Kidney (tissue), 13 donors: ENCODE measurements at regions not wholly inside any gene's neighbourhood (a gene's known extent, or its start where the extent isn't known, plus 50 kb on each side); places are given as distances from the start of the nearest gene placed in this dataset.

Experiments used
- DNase-seq, 5 donors: peaks; one replicate each; pipeline ENCODE4 v3.0.0-alpha.2; 2013 to 2020
- FAIRE-seq: peaks from 2 replicates; lab custom pipeline; 2012; peaks lifted over from hg19 to GRCh38; lab: Jason Lieb, UNC
- H3K27ac ChIP-seq, 2 donors: one replicate each; pipeline ENCODE4 v1.7.0; 2013; ENCODE audit warnings: low read depth in 2 of 2, low read length in 2 of 2, inconsistent platforms in 1 of 2
- H3K27me3 ChIP-seq: one replicate; pipeline ENCODE4 v1.7.1; 2013; ENCODE audit warnings: low read length, inconsistent platforms; ENCODE audit not compliant: control insufficient read depth, insufficient read depth
- H3K36me3 ChIP-seq, 3 donors: one replicate each; pipeline versions ENCODE4 v1.7.0 to v1.7.1; 2013; ENCODE audit warnings: low read length in 3 of 3, control low read depth in 1 of 3, inconsistent platforms in 1 of 3; ENCODE audit not compliant: insufficient read depth in 3 of 3, control insufficient read depth in 2 of 3
- H3K4me1 ChIP-seq, 3 donors: one replicate each; pipeline versions ENCODE4 v1.7.0 to v1.7.1; 2013; ENCODE audit warnings: low read length in 3 of 3, inconsistent platforms in 1 of 3, low read depth in 1 of 3; ENCODE audit not compliant: control insufficient read depth in 2 of 3, insufficient read depth in 2 of 3
- H3K4me3 ChIP-seq, 3 donors: one replicate each; pipeline versions ENCODE4 v1.7.0 to v1.8.1; 2013; ENCODE audit warnings: low read length in 3 of 3, control low read depth in 1 of 3, inconsistent platforms in 1 of 3
- H3K9ac ChIP-seq, 3 donors: one replicate each; pipeline versions ENCODE4 v1.7.0 to v1.7.1; 2013; ENCODE audit warnings: low read length in 3 of 3, control low read depth in 1 of 3, inconsistent platforms in 1 of 3
- H3K9me3 ChIP-seq, 3 donors: one replicate each; pipeline versions ENCODE4 v1.7.0 to v1.7.1; 2013; ENCODE audit warnings: low read length in 3 of 3, control low read depth in 1 of 3, inconsistent platforms in 1 of 3; ENCODE audit not compliant: control insufficient read depth in 2 of 3, insufficient read depth in 1 of 3
- CTCF ChIP-seq: IDR thresholded peaks from 3 replicates; pipeline ENCODE4 v1.5.1; 2012; ENCODE audit warnings: mild to moderate bottlenecking, moderate library complexity, borderline replicate concordance; ENCODE audit not compliant: insufficient read depth; ENCODE audit errors: extremely low read depth
- intact Hi-C: fragments of 100-400 bp; cut with DNase I; formaldehyde crosslinking; loops from one replicate; pipeline ENCODE4 v1.11.1; 2022
- donor health status: control.
- donor health status: control.
- donor health status: control.
- donor health status: control.
- donor health status: control.
- donor health status: DM: yes; HTN: yes; CAD: no.
- donor health status: Normal renal cell carcinoma (clear cell type).

GRCh38 chr16:79920685-79921084 is 320.1 kb upstream of the MAF start:
- H3K4me3 ChIP-seq, result no peak overlapping the region
- H3K27me3 ChIP-seq, result no peaks in the 10 kb centered on the region
- no peak for DNase-seq
- no peak for FAIRE-seq
- no peak overlapping the region for H3K27ac ChIP-seq
- no peaks in the 10 kb centered on the region for H3K9me3 ChIP-seq
- intact Hi-C loops, result no loop called here
- H3K36me3 ChIP-seq, result no peaks in the 10 kb centered on the region
- no peak overlapping the region for H3K9ac ChIP-seq
- no peak for TF ChIP-seq CTCF
- H3K4me1 ChIP-seq, result peaks cover 0 to 6% (median 0%) of the 10 kb centered on the region in 3 donors

GRCh38 chr16:79918916-79919315 is 318.4 kb upstream of the MAF start:
- Histone ChIP-seq H3K4me1 (peaks cover 0 to 6% (median 0%) of the 10 kb centered on the region in 3 donors), H3K36me3 (no peaks in the 10 kb centered on the region), H3K9me3 (no peaks in the 10 kb centered on the region), H3K27me3 (no peaks in the 10 kb centered on the region), H3K27ac (no peak overlapping the region), H3K9ac (no peak overlapping the region), H3K4me3 (no peak overlapping the region)
- no peak for TF ChIP-seq CTCF
- FAIRE-seq, result no peak
- intact Hi-C loops, result no loop called here
- no peak for DNase-seq

- no peak for TF ChIP-seq CTCF
- Histone ChIP-seq H3K4me3 (no peak overlapping the region), H3K9me3 (no peaks in the 10 kb centered on the region), H3K36me3 (no peaks in the 10 kb centered on the region), H3K27me3 (no peaks in the 10 kb centered on the region), H3K9ac (no peak overlapping the region), H3K4me1 (peaks cover 0 to 6% (median 0%) of the 10 kb centered on the region in 3 donors), H3K27ac (no peak overlapping the region)
- DNase-seq, result no peak
- intact Hi-C loops, result no loop called here
- no peak for FAIRE-seq
These were observed 315.2 kb upstream of the MAF start for GRCh38 chr16:79915761-79916160.

GRCh38 chr16:79914961-79915720 is 314.6 kb upstream of the MAF start:
- no peak for DNase-seq
- H3K4me3 ChIP-seq, result no peak overlapping the region
- TF ChIP-seq CTCF, result no peak
- intact Hi-C loops, result no loop called here
- no peak for FAIRE-seq
- H3K9ac ChIP-seq, result no peak overlapping the region
- no peaks in the 10 kb centered on the region for H3K27me3 ChIP-seq
- H3K27ac ChIP-seq, result no peak overlapping the region
- peaks cover 0 to 6% (median 0%) of the 10 kb centered on the region in 3 donors for H3K4me1 ChIP-seq
- no peaks in the 10 kb centered on the region for H3K9me3 ChIP-seq
- no peaks in the 10 kb centered on the region for H3K36me3 ChIP-seq
